ENCODE measurements at regions not wholly inside any gene's neighbourhood (a gene's known extent, or its start where the extent isn't known, plus 50 kb on each side); places are given as distances from the start of the nearest gene placed in this dataset.

GRCh38 chr10:27603104-27603503 is 99.0 kb downstream of the RAB18 start:
- POLR2A ChIA-PET = no interaction called here
- in situ Hi-C loops (cut with HindIII; ENCODE audit: extremely low pct_ligation_motif_present, low pct_unique_long_range_greater_than_20kb) (no loop called here), intact Hi-C loops (cut with micrococcal nuclease; ENCODE audit: unreplicated experiment) (no loop called here)
- H3K4me2 ChIP-seq (ENCODE audit: low read depth, low read length) = no peak overlapping the region
- no peak overlapping the region for H3K27ac ChIP-seq (ENCODE audit: extremely low read length, insufficient read depth, low read length)
- no peak overlapping the region for H3K9ac ChIP-seq (ENCODE audit: insufficient read depth, low read depth, low read length)
- H3K36me3 ChIP-seq (replicated peaks in 1 of 2; ENCODE audit: control insufficient read depth in 1 of 2, insufficient read depth in 2 of 2, low read length in 2 of 2) = no peaks in the 10 kb centered on the region
- FAIRE-seq (no peak), DNase-seq (ENCODE audit: low spot score) (no peak), ATAC-seq (no peak)
- no peak overlapping the region for H2AFZ ChIP-seq (ENCODE audit: low read length)
- WGBS (ENCODE audit: low lambda C conversion rate) = 28% methylated on average over 1 of the region's 1 CpG
- no peaks in the 10 kb centered on the region for H3K27me3 ChIP-seq (ENCODE audit: control insufficient read depth in 1 of 2, insufficient read depth in 2 of 2, low read length in 2 of 2)
- no peaks in the 10 kb centered on the region; the same call in 1 of the 2 replicates for H4K20me1 ChIP-seq (ENCODE audit: insufficient read depth, low read length)
- TF ChIP-seq REPIN1 (CRISPR knock-in tag; IDR thresholded peaks at IDR 0.05; ENCODE audit: borderline replicate concordance, low read depth) (no peak), ZNF75D (CRISPR knock-in tag; IDR thresholded peaks at IDR 0.05; ENCODE audit: borderline replicate concordance) (no peak), MAFK (conservative IDR thresholded peaks at IDR 0.05 in 1 of 2, IDR thresholded peaks at IDR 0.05 in 1 of 2; ENCODE audit: low read length in 2 of 2) (peak; percentile 42 to 79; a peak in 3 of 4 replicates), NKX3-1 (CRISPR knock-in tag; IDR thresholded peaks at IDR 0.05) (no peak), POLR2A (IDR thresholded peaks at IDR 0.05; ENCODE audit: insufficient read depth in 1 of 2, low read depth in 2 of 2, low read length in 2 of 2) (no peak), SRY (CRISPR knock-in tag; IDR thresholded peaks at IDR 0.05) (no peak), PLSCR1 (CRISPR knock-in tag; IDR thresholded peaks at IDR 0.05; ENCODE audit: borderline replicate concordance) (no peak), SRF (IDR thresholded peaks at IDR 0.05; ENCODE audit: low read depth, low read length) (no peak), MAFF (IDR thresholded peaks at IDR 0.05; ENCODE audit: low read depth, low read length) (peak; percentile 58), ZC3H13 (CRISPR knock-in tag; IDR thresholded peaks at IDR 0.05) (no peak), ZBTB43 (CRISPR knock-in tag; conservative IDR thresholded peaks at IDR 0.05) (no peak)
- H3K9me3 ChIP-seq (ENCODE audit: low read length) = no peaks in the 10 kb centered on the region
- no TSS peak for BruUV-seq (replicated peaks)
- H3K79me2 ChIP-seq (ENCODE audit: insufficient read depth, low read length) = no peaks in the 10 kb centered on the region
- no peak overlapping the region for H3K4me3 ChIP-seq (replicated peaks in 1 of 3; ENCODE audit: insufficient read depth in 1 of 3, low read depth in 2 of 3, low read length in 3 of 3)
- CTCF ChIA-PET (ENCODE audit: low intra/inter-chr PET ratio, low total read pairs) = no interaction called here
- peaks cover 14% of the 10 kb centered on the region for H3K4me1 ChIP-seq (ENCODE audit: insufficient read depth, low read length)

All from HepG2 (cell line).